ENCODE measurements at regions not wholly inside any gene's neighbourhood (a gene's known extent, or its start where the extent isn't known, plus 50 kb on each side); places are given as distances from the start of the nearest gene placed in this dataset.

- no peak for TF ChIP-seq CTCF (IDR thresholded peaks at IDR 0.05)
- no peaks in the 10 kb centered on the region for H3K36me3 Mint-ChIP-seq
- H3K27ac ChIP-seq (ENCODE audit: low read depth in 1 of 2, low read length in 2 of 2): no peak overlapping the region
- no peak overlapping the region for H2AFZ ChIP-seq (ENCODE audit: insufficient read depth, low read depth, low read length, poor library complexity, severe bottlenecking)
- no peak overlapping the region for H3K27ac Mint-ChIP-seq
- H3K4me1 Mint-ChIP-seq: no peaks in the 10 kb centered on the region
- no peaks in the 10 kb centered on the region for H3K9me3 ChIP-seq (replicated peaks in 1 of 2; ENCODE audit: control insufficient read depth in 1 of 2, insufficient read depth in 1 of 2, low read length in 2 of 2)
- intact Hi-C loops (cut with micrococcal nuclease): no loop called here
- no peaks in the 10 kb centered on the region for H3K79me2 ChIP-seq (ENCODE audit: insufficient read depth, low read length)
- H3K9ac ChIP-seq (ENCODE audit: insufficient read depth, low read length, poor library complexity, severe bottlenecking): no peak overlapping the region
- no peak overlapping the region for H3K4me2 ChIP-seq (replicated peaks; ENCODE audit: extremely low read depth, low read length, poor library complexity, severe bottlenecking)
- peaks cover 2 to 5% (median 3%) of the 10 kb centered on the region in 3 donors for H3K27me3 Mint-ChIP-seq (ENCODE audit: low read depth in 3 of 3)
- no peak overlapping the region for H3K4me3 Mint-ChIP-seq
- no peaks in the 10 kb centered on the region for H3K36me3 ChIP-seq (replicated peaks in 1 of 2; ENCODE audit: control insufficient read depth in 1 of 2, insufficient read depth in 2 of 2, low read length in 2 of 2)
- peaks cover 2 to 14% (median 8%) of the 10 kb centered on the region in 7 donors for H3K9me3 Mint-ChIP-seq
- DNase-seq: no peak
- no peaks in the 10 kb centered on the region for H3K4me1 ChIP-seq (ENCODE audit: control insufficient read depth in 1 of 2, insufficient read depth in 2 of 2, low read length in 2 of 2)
- 90% methylated on average over 2 of the region's 3 CpGs for WGBS (ENCODE audit: insufficient coverage)
- H3K4me3 ChIP-seq (replicated peaks in 1 of 3; ENCODE audit: low read depth in 2 of 3, low read length in 3 of 3): no peak overlapping the region
- H3K27me3 ChIP-seq (ENCODE audit: control insufficient read depth in 2 of 2, insufficient read depth in 2 of 2, low read length in 2 of 2): no peaks in the 10 kb centered on the region
- H4K20me1 ChIP-seq (ENCODE audit: insufficient read depth, low read length): no peaks in the 10 kb centered on the region
Observed at GRCh38 chr6:165869526-165869925, 206.5 kb upstream of the PDE10A start.

GRCh38 chr6:165864925-165865324 is 201.9 kb upstream of the PDE10A start:
- Histone ChIP-seq H3K4me2 (replicated peaks; ENCODE audit: extremely low read depth, low read length, poor library complexity, severe bottlenecking) (no peak overlapping the region), H2AFZ (ENCODE audit: insufficient read depth, low read depth, low read length, poor library complexity, severe bottlenecking) (no peak overlapping the region), H3K9me3 (replicated peaks in 1 of 2; ENCODE audit: control insufficient read depth in 1 of 2, insufficient read depth in 1 of 2, low read length in 2 of 2) (no peaks in the 10 kb centered on the region), H3K27me3 (ENCODE audit: control insufficient read depth in 2 of 2, insufficient read depth in 2 of 2, low read length in 2 of 2) (no peaks in the 10 kb centered on the region), H3K4me3 (replicated peaks in 1 of 3; ENCODE audit: low read depth in 2 of 3, low read length in 3 of 3) (no peak overlapping the region), H4K20me1 (ENCODE audit: insufficient read depth, low read length) (no peaks in the 10 kb centered on the region), H3K27ac (ENCODE audit: low read depth in 1 of 2, low read length in 2 of 2) (no peak overlapping the region), H3K79me2 (ENCODE audit: insufficient read depth, low read length) (no peaks in the 10 kb centered on the region), H3K36me3 (replicated peaks in 1 of 2; ENCODE audit: control insufficient read depth in 1 of 2, insufficient read depth in 2 of 2, low read length in 2 of 2) (no peaks in the 10 kb centered on the region), H3K9ac (ENCODE audit: insufficient read depth, low read length, poor library complexity, severe bottlenecking) (no peak overlapping the region), H3K4me1 (ENCODE audit: control insufficient read depth in 1 of 2, insufficient read depth in 2 of 2, low read length in 2 of 2) (no peaks in the 10 kb centered on the region)
- H3K27me3 Mint-ChIP-seq (ENCODE audit: low read depth in 3 of 3): peaks cover 0 to 8% (median 2%) of the 10 kb centered on the region in 3 donors
- H3K4me3 Mint-ChIP-seq: no peak overlapping the region
- H3K27ac Mint-ChIP-seq: no peak overlapping the region
- 85% methylated on average over 1 of the region's 1 CpG for WGBS (ENCODE audit: insufficient coverage)
- TF ChIP-seq CTCF (IDR thresholded peaks at IDR 0.05): no peak
- DNase-seq: no peak
- H3K4me1 Mint-ChIP-seq: no peaks in the 10 kb centered on the region
- intact Hi-C loops (cut with micrococcal nuclease): no loop called here
- H3K9me3 Mint-ChIP-seq: peaks cover 2 to 12% (median 5%) of the 10 kb centered on the region in 7 donors
- H3K36me3 Mint-ChIP-seq: no peaks in the 10 kb centered on the region
